ENCODE measurements at regions not wholly inside any gene's neighbourhood (a gene's known extent, or its start where the extent isn't known, plus 50 kb on each side); places are given as distances from the start of the nearest gene placed in this dataset.

- H3K4me1 ChIP-seq (ENCODE audit: low read depth, poor library complexity, severe bottlenecking): no peaks in the 10 kb centered on the region
- no peaks in the 10 kb centered on the region for H3K27me3 ChIP-seq (ENCODE audit: insufficient read depth, low read depth)
- no peak overlapping the region for H3K4me2 ChIP-seq
- no peak overlapping the region for H2AFZ ChIP-seq (ENCODE audit: low read depth)
- no peak overlapping the region for H3K27ac ChIP-seq
- H3K4me3 ChIP-seq (IDR thresholded peaks at IDR 0.05; ENCODE audit: insufficient read depth, low read depth, low read length): no peak overlapping the region
- no peaks in the 10 kb centered on the region for H4K20me1 ChIP-seq (ENCODE audit: insufficient read depth)
- H3K36me3 ChIP-seq (ENCODE audit: insufficient read depth): no peaks in the 10 kb centered on the region
- no peak overlapping the region for H3K9ac ChIP-seq
- no peak for TF ChIP-seq CTCF (conservative IDR thresholded peaks at IDR 0.05; ENCODE audit: low read depth, low read length)
- H3K79me2 ChIP-seq (ENCODE audit: insufficient read depth, low read depth): no peaks in the 10 kb centered on the region
These were observed 49.9 kb upstream of the ATP2B2 start for GRCh38 chr3:10555263-10555662.

- no peaks in the 10 kb centered on the region for H3K4me1 ChIP-seq (ENCODE audit: low read depth, poor library complexity, severe bottlenecking)
- H3K36me3 ChIP-seq (ENCODE audit: insufficient read depth): no peaks in the 10 kb centered on the region
- H3K9ac ChIP-seq: no peak overlapping the region
- no peaks in the 10 kb centered on the region for H3K79me2 ChIP-seq (ENCODE audit: insufficient read depth, low read depth)
- no peak overlapping the region for H3K4me3 ChIP-seq (IDR thresholded peaks at IDR 0.05; ENCODE audit: insufficient read depth, low read depth, low read length)
- no peak for TF ChIP-seq CTCF (conservative IDR thresholded peaks at IDR 0.05; ENCODE audit: low read depth, low read length)
- H4K20me1 ChIP-seq (ENCODE audit: insufficient read depth): no peaks in the 10 kb centered on the region
- no peak overlapping the region for H2AFZ ChIP-seq (ENCODE audit: low read depth)
- H3K4me2 ChIP-seq: no peak overlapping the region
- H3K27ac ChIP-seq: no peak overlapping the region
- no peaks in the 10 kb centered on the region for H3K27me3 ChIP-seq (ENCODE audit: insufficient read depth, low read depth)
These were observed 50.9 kb upstream of the ATP2B2 start for GRCh38 chr3:10556312-10556711.

- H3K27ac ChIP-seq: no peak overlapping the region
- no peaks in the 10 kb centered on the region for H4K20me1 ChIP-seq (ENCODE audit: insufficient read depth)
- H3K79me2 ChIP-seq (ENCODE audit: insufficient read depth, low read depth): no peaks in the 10 kb centered on the region
- no peak overlapping the region for H2AFZ ChIP-seq (ENCODE audit: low read depth)
- no peaks in the 10 kb centered on the region for H3K27me3 ChIP-seq (ENCODE audit: insufficient read depth, low read depth)
- H3K4me3 ChIP-seq (IDR thresholded peaks at IDR 0.05; ENCODE audit: insufficient read depth, low read depth, low read length): no peak overlapping the region
- no peak overlapping the region for H3K4me2 ChIP-seq
- H3K36me3 ChIP-seq (ENCODE audit: insufficient read depth): no peaks in the 10 kb centered on the region
- no peak overlapping the region for H3K9ac ChIP-seq
- no peak for TF ChIP-seq CTCF (conservative IDR thresholded peaks at IDR 0.05; ENCODE audit: low read depth, low read length)
- H3K4me1 ChIP-seq (ENCODE audit: low read depth, poor library complexity, severe bottlenecking): no peaks in the 10 kb centered on the region
These were observed 51.9 kb upstream of the ATP2B2 start for GRCh38 chr3:10557250-10557649.

GRCh38 chr3:10557781-10558373 lies 52.5 kb upstream of the ATP2B2 start:
- no peak for TF ChIP-seq CTCF (conservative IDR thresholded peaks at IDR 0.05; ENCODE audit: low read depth, low read length)
- Histone ChIP-seq H3K4me2 (no peak overlapping the region), H3K4me1 (ENCODE audit: low read depth, poor library complexity, severe bottlenecking) (no peaks in the 10 kb centered on the region), H4K20me1 (ENCODE audit: insufficient read depth) (no peaks in the 10 kb centered on the region), H3K27ac (no peak overlapping the region), H3K79me2 (ENCODE audit: insufficient read depth, low read depth) (no peaks in the 10 kb centered on the region), H3K9ac (no peak overlapping the region), H3K27me3 (ENCODE audit: insufficient read depth, low read depth) (no peaks in the 10 kb centered on the region), H3K36me3 (ENCODE audit: insufficient read depth) (no peaks in the 10 kb centered on the region), H2AFZ (ENCODE audit: low read depth) (no peak overlapping the region), H3K4me3 (IDR thresholded peaks at IDR 0.05; ENCODE audit: insufficient read depth, low read depth, low read length) (no peak overlapping the region)

Data from KMS-11 (cell line).